IMR-90 (cell line): ENCODE measurements at regions not wholly inside any gene's neighbourhood (a gene's known extent, or its start where the extent isn't known, plus 50 kb on each side); places are given as distances from the start of the nearest gene placed in this dataset.

Experiments
- ATAC-seq: fragments of 200-7000 bp; cut with Tn5 transposase; 2 replicates; pipeline ENCODE4 v1.9.1; 2020; ENCODE audit warnings: low read depth, mild to moderate bottlenecking, moderate library complexity
- BruUV-seq: library from RNA; stranded (reverse); fragments of 400-500 nt; replicated peaks from 2 replicates; lab custom pipeline; 2021; lab: Mats Ljungman, UMichigan
- CTCF ChIA-PET: fragments of 300-600 bp; formaldehyde crosslinking; extraction: SDS; loops from one replicate; lab custom pipeline; 2021; ENCODE audit warnings: antibody characterized with exemption; lab: Yijun Ruan, JAX
- POLR2A ChIA-PET: fragments of 300-600 bp; sonication (Branson Sonifier 250); formaldehyde crosslinking; loops from one replicate; lab custom pipeline; 2022; ENCODE audit warnings: antibody characterized with exemption; ENCODE audit not compliant: unreplicated experiment; lab: Charles Lee
- DNase-seq: peaks from one replicate; pipeline ENCODE4 v3.0.0; 2013
- H2AFZ ChIP-seq: replicated peaks from 2 replicates; pipeline ENCODE3; 2013; ENCODE audit warnings: low read length, mild to moderate bottlenecking; ENCODE audit not compliant: poor library complexity
- H2AK5ac ChIP-seq: 2 replicates; pipeline ENCODE4 v1.6.1; 2013; ENCODE audit warnings: low read depth, low read length, inconsistent platforms
- H2AK9ac ChIP-seq: replicated peaks from 2 replicates; pipeline ENCODE3; 2013; ENCODE audit warnings: mild to moderate bottlenecking, low read depth, low read length, moderate library complexity; ENCODE audit not compliant: poor library complexity
- H2BK120ac ChIP-seq: 2 replicates; pipeline ENCODE4 v1.6.1; 2013; ENCODE audit warnings: low read depth, low read length, inconsistent platforms
- H2BK15ac ChIP-seq: 3 replicates; pipeline ENCODE4 v1.6.1; 2013; ENCODE audit warnings: low read depth, low read length, inconsistent platforms
- H2BK20ac ChIP-seq: 2 replicates; pipeline ENCODE4 v1.6.1; 2013; ENCODE audit warnings: low read depth, mild to moderate bottlenecking, inconsistent platforms, low read length, moderate library complexity
- H2BK5ac ChIP-seq: 2 replicates; pipeline ENCODE4 v1.6.1; 2013; ENCODE audit warnings: mild to moderate bottlenecking, low read depth, low read length, inconsistent platforms; ENCODE audit not compliant: poor library complexity, severe bottlenecking
- H3K14ac ChIP-seq: replicated peaks from 2 replicates; pipeline ENCODE4 v1.6.1; 2013; ENCODE audit warnings: low read depth, low read length, inconsistent platforms
- H3K18ac ChIP-seq: 2 replicates; pipeline ENCODE4 v1.6.1; 2013; ENCODE audit warnings: low read depth, low read length, control low read depth
- H3K23ac ChIP-seq: 2 replicates; pipeline ENCODE4 v1.6.1; 2013; ENCODE audit warnings: low read depth, low read length, inconsistent platforms
- H3K27ac ChIP-seq: 2 replicates; pipeline ENCODE4 v1.5.1; 2013; ENCODE audit warnings: mild to moderate bottlenecking, control low read depth, low read length; ENCODE audit not compliant: insufficient read depth
- H3K27me3 ChIP-seq: 2 replicates; pipeline ENCODE4 v1.6.1; 2013; ENCODE audit warnings: low read length; ENCODE audit not compliant: control insufficient read depth, insufficient read depth
- H3K36me3 ChIP-seq: 2 replicates; pipeline ENCODE4 v1.6.1; 2013; ENCODE audit warnings: low read length, mixed read lengths; ENCODE audit not compliant: control insufficient read depth, insufficient read depth
- H3K4ac ChIP-seq: 2 replicates; pipeline ENCODE4 v1.6.1; 2013; ENCODE audit warnings: low read depth, low read length, inconsistent platforms
- H3K4me1 ChIP-seq: 2 replicates; pipeline ENCODE4 v1.6.1; 2013; ENCODE audit warnings: low read length, mixed read lengths; ENCODE audit not compliant: control insufficient read depth, insufficient read depth
- H3K4me2 ChIP-seq: 2 replicates; pipeline ENCODE4 v1.6.1; 2013; ENCODE audit warnings: low read depth, mild to moderate bottlenecking, control low read depth, low read length, moderate library complexity
- H3K4me3 ChIP-seq: 2 replicates; pipeline ENCODE4 v1.5.1; 2013; ENCODE audit warnings: low read depth, mild to moderate bottlenecking, control low read depth, low read length, moderate library complexity; ENCODE audit not compliant: insufficient read depth
- H3K56ac ChIP-seq: 2 replicates; pipeline ENCODE4 v1.6.1; 2013; ENCODE audit warnings: low read length, inconsistent platforms; ENCODE audit not compliant: insufficient read depth; ENCODE audit errors: extremely low read depth
- H3K79me1 ChIP-seq, 2 experiments: 2 replicates each; pipeline ENCODE4 v1.6.1; 2013; ENCODE audit warnings: low read length in 2 of 2, inconsistent platforms in 1 of 2, low read depth in 1 of 2
- H3K9ac ChIP-seq: 2 replicates; pipeline ENCODE4 v1.6.1; 2013; ENCODE audit warnings: low read depth, low read length, control low read depth
- H3K9me1 ChIP-seq: 2 replicates; pipeline ENCODE4 v1.6.1; 2013; ENCODE audit warnings: low read length, inconsistent platforms; ENCODE audit not compliant: insufficient read depth
- H3K9me3 ChIP-seq: 2 replicates; pipeline ENCODE4 v1.6.1; 2013; ENCODE audit warnings: low read length; ENCODE audit not compliant: control insufficient read depth, insufficient read depth
- H4K20me1 ChIP-seq: 2 replicates; pipeline ENCODE4 v1.6.1; 2013; ENCODE audit warnings: low read length, inconsistent platforms; ENCODE audit not compliant: insufficient read depth
- H4K5ac ChIP-seq: 2 replicates; pipeline ENCODE4 v1.6.1; 2013; ENCODE audit warnings: mild to moderate bottlenecking, low read depth, low read length, control low read depth
- H4K8ac ChIP-seq, 2 experiments: 2 replicates each; pipeline ENCODE4 v1.6.1; 2013; ENCODE audit warnings: low read depth in 2 of 2, low read length in 2 of 2, control low read depth in 1 of 2, inconsistent platforms in 1 of 2
- H4K91ac ChIP-seq: 2 replicates; pipeline ENCODE4 v1.6.1; 2013; ENCODE audit warnings: low read depth, low read length, inconsistent platforms; ENCODE audit not compliant: insufficient read depth
- BHLHE40 ChIP-seq: fragments of 150-350 bp; IDR thresholded peaks from 2 replicates; pipeline ENCODE4 v1.6.1; 2016; ENCODE audit warnings: mild to moderate bottlenecking, low read depth, low read length
- CEBPB ChIP-seq: IDR thresholded peaks from 2 replicates; pipeline ENCODE4 v1.6.1; 2012; ENCODE audit warnings: low read depth, low read length, improper control_type of control experiment
- CHD1 ChIP-seq: IDR thresholded peaks from 2 replicates; pipeline ENCODE4 v1.6.1; 2012; ENCODE audit warnings: low read depth, low read length, improper control_type of control experiment
- ELK1 ChIP-seq: fragments of 150-350 bp; IDR thresholded peaks from 2 replicates; pipeline ENCODE4 v1.6.1; 2016; ENCODE audit warnings: low read depth, mild to moderate bottlenecking, low read length, moderate library complexity, borderline replicate concordance
- FOS ChIP-seq: fragments of 150-350 bp; IDR thresholded peaks from 2 replicates; pipeline ENCODE4 v1.6.1; 2016; ENCODE audit warnings: low read depth, low read length
- MAFK ChIP-seq: IDR thresholded peaks from 2 replicates; pipeline ENCODE4 v1.6.1; 2012; ENCODE audit warnings: low read depth, low read length, improper control_type of control experiment
- MAZ ChIP-seq: IDR thresholded peaks from 2 replicates; pipeline ENCODE4 v1.6.1; 2012; ENCODE audit warnings: low read depth, mild to moderate bottlenecking, low read length, improper control_type of control experiment, moderate library complexity, borderline replicate concordance
- MXI1 ChIP-seq: IDR thresholded peaks from 2 replicates; pipeline ENCODE4 v1.6.1; 2012; ENCODE audit warnings: low read depth, mild to moderate bottlenecking, low read length, moderate library complexity, borderline replicate concordance
- NFE2L2 ChIP-seq: fragments of 150-350 bp; IDR thresholded peaks from 2 replicates; pipeline ENCODE4 v1.6.1; 2016; ENCODE audit warnings: low read depth, mild to moderate bottlenecking, low read length
- POLR2A ChIP-seq: IDR thresholded peaks from 2 replicates; pipeline ENCODE4 v1.6.1; 2012; ENCODE audit warnings: mild to moderate bottlenecking, low read depth, low read length
- RCOR1 ChIP-seq: IDR thresholded peaks from 2 replicates; pipeline ENCODE4 v1.6.1; 2012; ENCODE audit warnings: mild to moderate bottlenecking, low read length, improper control_type of control experiment; ENCODE audit not compliant: insufficient replicate concordance
- RFX5 ChIP-seq: IDR thresholded peaks from 2 replicates; pipeline ENCODE4 v1.8.0; 2012; ENCODE audit warnings: low read depth, mild to moderate bottlenecking, low read length, moderate library complexity
- SMC3 ChIP-seq: fragments of 150-350 bp; IDR thresholded peaks from 2 replicates; pipeline ENCODE4 v1.6.1; 2016; ENCODE audit warnings: low read depth, mild to moderate bottlenecking, antibody characterized with exemption, low read length, moderate library complexity
- USF2 ChIP-seq: fragments of 150-350 bp; IDR thresholded peaks from 2 replicates; pipeline ENCODE4 v1.6.1; 2017; ENCODE audit warnings: mild to moderate bottlenecking, antibody characterized with exemption, low read length, low read depth
- WGBS, 2 experiments: methylation state at CpG; one replicate each; pipeline versions ENCODE4 v1.1.5 to v1.1.7; 2013; ENCODE audit warnings: missing lambda C conversion rate in 2 of 2; ENCODE audit not compliant: insufficient read length in 1 of 2; ENCODE audit errors: extremely low coverage in 2 of 2; 5-methylcytosine and 5-hydroxymethylcytosine counted together
- dilution Hi-C: fragments of 300-500 bp; cut with HindIII; formaldehyde crosslinking; loops from one replicate; pipeline ENCODE4 v1.14.3; 2018; ENCODE audit warnings: low sequenced_read_pairs; ENCODE audit not compliant: unreplicated experiment
- in situ Hi-C: fragments of 300-500 bp; cut with MboI; formaldehyde crosslinking; loops from 3 replicates; pipeline ENCODE4 v1.14.3; 2019; ENCODE audit warnings: low sequenced_read_pairs, inconsistent platforms, mixed read lengths
- intact Hi-C: fragments of 100-400 bp; cut with micrococcal nuclease; formaldehyde crosslinking; loops from 2 replicates; pipeline ENCODE4 v1.10.0; 2022

- H3K23ac ChIP-seq, result no peak overlapping the region
- dilution Hi-C loops, result no loop called here
- H3K9me1 ChIP-seq, result no peaks in the 10 kb centered on the region
- H3K4ac ChIP-seq, result no peak overlapping the region
- no peak overlapping the region for H3K27ac ChIP-seq
- H3K56ac ChIP-seq, result no peak overlapping the region
- no peaks in the 10 kb centered on the region for H3K36me3 ChIP-seq
- H2AK5ac ChIP-seq, result no peak overlapping the region
- H3K4me2 ChIP-seq, result no peak overlapping the region
- intact Hi-C loops, result no loop called here
- ChIA-PET POLR2A (no interaction called here), CTCF (no interaction called here)
- H4K20me1 ChIP-seq, result no peaks in the 10 kb centered on the region
- DNase-seq (no peak), ATAC-seq (no peak)
- no peak overlapping the region for H3K4me3 ChIP-seq
- whole genome bisulfite sequencing, 2 experiments, result 68% methylated on average over 4 of the region's 9 CpGs; no CpG with 5 or more reads in 1 of the 2 experiments
- H3K9ac ChIP-seq, result no peak overlapping the region
- in situ Hi-C loops, result no loop called here
- TF ChIP-seq MXI1 (no peak), CEBPB (no peak), RCOR1 (no peak), NFE2L2 (no peak), RFX5 (no peak), FOS (no peak), BHLHE40 (no peak), ELK1 (no peak), USF2 (no peak), CHD1 (no peak), POLR2A (no peak), SMC3 (no peak), MAFK (no peak), MAZ (no peak)
- H2BK5ac ChIP-seq, result no peak overlapping the region
- no peaks in the 10 kb centered on the region for H3K27me3 ChIP-seq
- no peak overlapping the region for H2BK15ac ChIP-seq
- H2AFZ ChIP-seq, result no peak overlapping the region
- H3K14ac ChIP-seq, result no peak overlapping the region
- no peak overlapping the region for H4K91ac ChIP-seq
- H4K8ac ChIP-seq, result no peak overlapping the region
- H3K9me3 ChIP-seq, result no peaks in the 10 kb centered on the region
- BruUV-seq, result no TSS peak
- H2AK9ac ChIP-seq, result no peak overlapping the region
- H2BK120ac ChIP-seq, result no peak overlapping the region
- H2BK20ac ChIP-seq, result no peak overlapping the region
- H3K79me1 ChIP-seq, result no peaks in the 10 kb centered on the region
- no peak overlapping the region for H4K5ac ChIP-seq
- no peak overlapping the region for H3K18ac ChIP-seq
- H3K4me1 ChIP-seq, result no peaks in the 10 kb centered on the region
Observed at GRCh38 chr2:145431181-145431951, 911.4 kb upstream of the ZEB2 start.
